ENCODE measurements at regions not wholly inside any gene's neighbourhood (a gene's known extent, or its start where the extent isn't known, plus 50 kb on each side); places are given as distances from the start of the nearest gene placed in this dataset.

DNA sequence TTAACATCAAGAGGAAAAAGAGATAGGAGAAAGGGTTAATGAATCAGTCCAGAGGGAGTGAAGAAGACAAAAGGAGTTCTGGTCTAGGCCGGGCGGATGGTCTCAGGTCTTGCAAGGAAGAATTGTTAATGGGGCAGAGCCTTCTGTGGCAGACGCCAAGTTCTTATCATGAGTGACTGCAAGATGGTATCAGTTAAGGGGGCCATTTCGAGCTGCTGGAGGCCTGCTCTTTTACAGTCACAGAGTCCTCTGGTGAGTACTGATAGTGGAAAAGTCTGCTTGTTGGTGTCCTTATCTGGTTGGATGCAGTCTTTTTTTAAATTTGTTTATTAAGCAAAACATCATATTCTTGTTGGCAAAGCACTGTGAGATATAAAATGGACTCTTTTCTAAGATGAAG lies 590.9 kb upstream of the SGCG start:
- H3K36me3 ChIP-seq (ENCODE audit: control insufficient read depth, insufficient read depth, low read length), result no peaks in the 10 kb centered on the region
- H3K9me3 ChIP-seq (ENCODE audit: control insufficient read depth, low read length), result no peaks in the 10 kb centered on the region
- no peaks in the 10 kb centered on the region for H3K4me1 ChIP-seq (ENCODE audit: control insufficient read depth, insufficient read depth, low read length)
- no peak overlapping the region for H3K9ac ChIP-seq (ENCODE audit: extremely low read depth, low read length, poor library complexity, severe bottlenecking)
- no peak for DNase-seq
- Mint-ChIP-seq H3K4me1 (no peaks in the 10 kb centered on the region), H3K27me3 (ENCODE audit: insufficient read depth) (no peaks in the 10 kb centered on the region), H3K9me3 (no peaks in the 10 kb centered on the region), H3K4me3 (no peak overlapping the region), H3K27ac (no peak overlapping the region), H3K36me3 (ENCODE audit: low read depth) (no peaks in the 10 kb centered on the region)
- H3K4me3 ChIP-seq (ENCODE audit: low read length), result no peak overlapping the region
- H3K27ac ChIP-seq (ENCODE audit: low read depth, low read length), result no peak overlapping the region
- H3K27me3 ChIP-seq (ENCODE audit: control insufficient read depth, insufficient read depth, low read length, poor library complexity, severe bottlenecking), result no peaks in the 10 kb centered on the region
- TF ChIP-seq, protein P1, sequence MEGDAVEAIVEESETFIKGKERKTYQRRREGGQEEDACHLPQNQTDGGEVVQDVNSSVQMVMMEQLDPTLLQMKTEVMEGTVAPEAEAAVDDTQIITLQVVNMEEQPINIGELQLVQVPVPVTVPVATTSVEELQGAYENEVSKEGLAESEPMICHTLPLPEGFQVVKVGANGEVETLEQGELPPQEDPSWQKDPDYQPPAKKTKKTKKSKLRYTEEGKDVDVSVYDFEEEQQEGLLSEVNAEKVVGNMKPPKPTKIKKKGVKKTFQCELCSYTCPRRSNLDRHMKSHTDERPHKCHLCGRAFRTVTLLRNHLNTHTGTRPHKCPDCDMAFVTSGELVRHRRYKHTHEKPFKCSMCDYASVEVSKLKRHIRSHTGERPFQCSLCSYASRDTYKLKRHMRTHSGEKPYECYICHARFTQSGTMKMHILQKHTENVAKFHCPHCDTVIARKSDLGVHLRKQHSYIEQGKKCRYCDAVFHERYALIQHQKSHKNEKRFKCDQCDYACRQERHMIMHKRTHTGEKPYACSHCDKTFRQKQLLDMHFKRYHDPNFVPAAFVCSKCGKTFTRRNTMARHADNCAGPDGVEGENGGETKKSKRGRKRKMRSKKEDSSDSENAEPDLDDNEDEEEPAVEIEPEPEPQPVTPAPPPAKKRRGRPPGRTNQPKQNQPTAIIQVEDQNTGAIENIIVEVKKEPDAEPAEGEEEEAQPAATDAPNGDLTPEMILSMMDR (conservative IDR thresholded peaks at IDR 0.05), result no peak
- 60 to 62% methylated on average over 3 to 4 of the region's 4 CpGs for WGBS, 2 experiments (ENCODE audit: insufficient coverage in 1 of 2, insufficient read length in 1 of 2)

DNA sequence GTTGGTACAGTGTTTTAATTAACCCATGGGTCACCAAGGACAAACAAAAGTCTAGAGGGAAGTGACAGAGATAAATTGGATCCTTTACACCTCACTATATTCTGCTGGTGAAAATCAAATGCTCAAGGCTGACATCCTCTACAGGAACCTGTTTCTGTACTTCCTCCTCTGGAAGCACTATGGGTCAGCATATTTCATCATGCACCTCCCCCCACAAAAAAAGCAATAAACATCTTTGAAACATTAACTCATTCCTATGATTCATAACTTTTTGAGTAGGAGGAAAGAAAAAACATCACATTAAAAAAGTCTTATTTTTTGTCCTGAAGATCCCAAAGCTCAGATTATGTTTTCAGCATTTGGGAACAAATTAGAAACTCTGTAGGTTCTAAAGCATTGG lies 588.3 kb upstream of the SGCG start:
- Histone ChIP-seq H3K9ac (ENCODE audit: extremely low read depth, low read length, poor library complexity, severe bottlenecking) (no peak overlapping the region), H3K4me3 (ENCODE audit: low read length) (no peak overlapping the region), H3K4me1 (ENCODE audit: control insufficient read depth, insufficient read depth, low read length) (no peaks in the 10 kb centered on the region), H3K27ac (ENCODE audit: low read depth, low read length) (no peak overlapping the region), H3K9me3 (ENCODE audit: control insufficient read depth, low read length) (no peaks in the 10 kb centered on the region), H3K36me3 (ENCODE audit: control insufficient read depth, insufficient read depth, low read length) (no peaks in the 10 kb centered on the region), H3K27me3 (ENCODE audit: control insufficient read depth, insufficient read depth, low read length, poor library complexity, severe bottlenecking) (no peaks in the 10 kb centered on the region)
- Mint-ChIP-seq H3K4me3 (no peak overlapping the region), H3K4me1 (no peaks in the 10 kb centered on the region), H3K27me3 (ENCODE audit: insufficient read depth) (no peaks in the 10 kb centered on the region), H3K27ac (no peak overlapping the region), H3K9me3 (no peaks in the 10 kb centered on the region), H3K36me3 (ENCODE audit: low read depth) (no peaks in the 10 kb centered on the region)
- DNase-seq, result no peak
- TF ChIP-seq, protein P1 (conservative IDR thresholded peaks at IDR 0.05), result no peak

DNA sequence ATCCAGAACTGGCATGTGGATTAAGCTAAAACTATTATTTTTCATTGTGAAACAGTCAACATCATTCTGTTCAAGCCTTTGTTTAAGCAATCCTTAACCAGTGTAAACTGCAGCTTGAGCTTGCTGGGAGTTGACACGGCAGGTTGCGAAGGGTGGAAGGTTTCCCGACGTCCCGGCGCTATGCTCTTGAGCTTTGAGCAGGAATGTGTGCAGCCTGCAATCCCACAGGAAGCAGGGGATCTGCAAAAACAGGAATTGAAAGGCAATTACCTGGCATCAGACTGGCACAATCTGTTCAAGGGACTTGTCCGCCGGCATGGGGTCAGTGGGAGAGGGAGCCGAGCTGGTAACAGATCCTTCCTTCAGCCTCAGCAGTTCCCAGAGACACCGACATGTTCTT lies 586.7 kb upstream of the SGCG start:
- H3K4me1 Mint-ChIP-seq, result no peaks in the 10 kb centered on the region
- H3K9me3 Mint-ChIP-seq, result no peaks in the 10 kb centered on the region
- WGBS, 2 experiments (ENCODE audit: insufficient coverage in 1 of 2, insufficient read length in 1 of 2), result 91 to 92% methylated on average over 9 to 10 of the region's 10 CpGs
- no peaks in the 10 kb centered on the region for H3K36me3 Mint-ChIP-seq (ENCODE audit: low read depth)
- TF ChIP-seq, protein P1 (conservative IDR thresholded peaks at IDR 0.05), result no peak
- H3K4me3 ChIP-seq (ENCODE audit: low read length), result no peak overlapping the region
- H3K27ac ChIP-seq (ENCODE audit: low read depth, low read length), result no peak overlapping the region
- no peaks in the 10 kb centered on the region for H3K36me3 ChIP-seq (ENCODE audit: control insufficient read depth, insufficient read depth, low read length)
- no peak overlapping the region for H3K27ac Mint-ChIP-seq
- no peaks in the 10 kb centered on the region for H3K27me3 ChIP-seq (ENCODE audit: control insufficient read depth, insufficient read depth, low read length, poor library complexity, severe bottlenecking)
- no peak overlapping the region for H3K4me3 Mint-ChIP-seq
- no peaks in the 10 kb centered on the region for H3K27me3 Mint-ChIP-seq (ENCODE audit: insufficient read depth)
- no peaks in the 10 kb centered on the region for H3K9me3 ChIP-seq (ENCODE audit: control insufficient read depth, low read length)
- DNase-seq, result no peak
- no peak overlapping the region for H3K9ac ChIP-seq (ENCODE audit: extremely low read depth, low read length, poor library complexity, severe bottlenecking)
- no peaks in the 10 kb centered on the region for H3K4me1 ChIP-seq (ENCODE audit: control insufficient read depth, insufficient read depth, low read length)
